ENCODE measurements at regions not wholly inside any gene's neighbourhood (a gene's known extent, or its start where the extent isn't known, plus 50 kb on each side); places are given as distances from the start of the nearest gene placed in this dataset.
"Not testable (repeated sequence)": the region's sequence is repeated elsewhere in the genome, so short reads cannot be mapped to it uniquely, and the experiment has no call there.

DNA sequence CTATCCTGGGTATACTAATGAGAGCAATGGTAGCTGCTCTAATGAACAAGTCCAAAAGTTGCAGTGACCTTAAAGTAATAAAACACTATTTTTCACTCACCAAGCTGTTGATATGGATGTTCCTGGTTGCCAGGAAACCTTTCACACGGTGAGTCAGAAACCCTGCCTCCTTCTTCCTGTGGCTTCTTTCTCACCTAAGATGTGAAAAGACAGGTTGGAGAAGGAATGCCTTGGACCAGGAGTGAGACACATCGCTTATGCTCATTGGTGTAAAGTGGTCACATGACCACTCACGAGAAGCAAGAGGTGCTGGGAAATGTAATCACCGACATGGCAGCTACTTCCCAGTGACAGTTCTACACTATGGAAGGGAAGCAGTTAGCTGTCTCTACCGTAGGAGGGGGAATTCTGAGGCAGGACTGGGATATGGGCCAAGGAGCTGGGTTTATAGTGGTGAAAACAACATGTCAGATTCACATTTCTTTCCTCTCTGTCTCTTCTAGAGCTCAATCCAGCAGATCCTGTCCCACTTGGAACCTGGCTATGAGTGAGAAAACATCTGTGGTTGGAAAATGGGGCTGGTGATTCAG is 320.4 kb upstream of the KLF4 start:
- no peak for DNase-seq

DNA sequence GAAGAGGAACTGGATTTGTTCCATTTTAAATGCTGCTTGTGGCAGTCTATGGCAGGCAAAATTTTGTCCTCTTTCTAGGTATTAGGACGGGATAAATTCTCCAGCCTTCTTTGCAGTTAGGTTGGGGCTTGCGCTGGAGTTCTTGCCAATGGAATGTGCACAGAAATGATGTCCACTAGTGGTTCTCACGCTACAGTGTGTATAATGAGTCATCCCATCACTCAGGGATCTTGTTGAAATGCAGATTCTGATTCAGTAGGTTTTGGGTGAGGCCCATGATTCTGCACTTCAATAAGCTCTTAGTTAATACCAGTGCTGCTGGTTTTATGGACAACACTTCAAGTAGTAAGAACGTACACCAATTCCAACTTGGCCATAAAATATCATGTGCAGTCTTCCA is 317.6 kb upstream of the KLF4 start:
- DNase-seq: no peak

GRCh38 chr9:107805201-107805600 is 315.6 kb upstream of the KLF4 start:
- no peak for DNase-seq

DNA sequence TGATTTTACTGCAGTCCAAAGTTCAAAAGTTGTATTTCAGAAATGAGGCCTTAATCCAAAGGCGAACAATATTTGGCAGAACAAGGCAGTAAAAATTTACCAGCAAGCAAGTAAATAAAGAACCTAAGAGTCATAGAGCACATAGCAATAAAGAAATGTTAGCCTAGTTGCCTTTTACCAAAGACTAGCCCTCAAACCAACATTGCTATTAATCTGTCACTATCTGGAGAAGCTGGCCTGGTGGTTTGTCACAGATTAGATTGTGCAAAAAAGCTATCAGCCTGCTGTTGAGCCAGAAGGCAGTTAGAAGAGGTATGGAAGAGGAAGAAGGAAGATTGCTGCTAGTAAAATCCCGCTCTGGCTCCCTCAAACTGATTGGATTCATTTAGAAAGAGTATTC is 304.7 kb upstream of the KLF4 start:
- DNase-seq: no peak

DNA sequence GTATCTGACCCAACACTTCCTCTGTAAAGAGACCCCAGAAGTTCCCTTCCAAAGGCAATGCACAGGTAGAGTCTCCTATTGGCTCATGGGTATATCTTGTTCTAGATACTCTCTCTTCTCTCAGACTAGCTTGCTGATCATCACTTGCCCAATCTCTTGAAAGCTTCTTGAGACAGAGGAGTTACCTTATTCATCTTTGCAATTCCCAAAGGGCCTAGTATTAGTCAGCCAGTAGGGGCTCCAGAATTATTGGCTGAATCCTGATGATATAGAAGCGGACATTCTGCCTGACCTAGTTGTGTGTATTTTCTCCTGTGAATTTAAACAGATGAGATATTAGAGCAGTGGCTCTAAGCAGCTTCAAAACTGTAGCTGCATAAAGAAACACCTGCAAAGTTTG is 304.0 kb upstream of the KLF4 start:
- DNase-seq: no peak

GRCh38 chr9:107792596-107792995 is 303.0 kb upstream of the KLF4 start:
- no peak for DNase-seq

DNA sequence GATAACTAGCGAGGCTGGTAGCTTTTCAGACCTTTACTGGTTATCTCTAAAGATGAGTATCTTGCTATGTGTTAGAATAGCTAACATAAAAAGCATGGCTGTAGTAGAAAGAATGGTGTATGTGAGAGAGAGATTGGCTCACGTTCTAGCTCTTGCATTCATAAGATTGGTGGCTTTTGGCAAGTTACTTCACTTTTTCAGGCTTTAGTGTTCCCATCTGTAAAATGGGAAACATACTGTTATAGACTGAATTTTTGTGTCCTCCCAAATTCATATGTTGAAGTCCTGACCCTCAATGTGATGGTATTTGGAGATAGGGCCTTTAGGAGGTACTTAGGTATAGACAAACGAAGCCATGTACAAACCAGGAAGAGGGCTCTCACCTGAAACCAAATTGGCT is 302.4 kb upstream of the KLF4 start:
- no peak for DNase-seq

- DNase-seq: no peak
Observed at GRCh38 chr9:107789001-107789700, 299.6 kb upstream of the KLF4 start.

- DNase-seq: no peak
Observed at GRCh38 chr9:107786561-107786960, 297.0 kb upstream of the KLF4 start.

GRCh38 chr9:107784235-107784958 is 294.8 kb upstream of the KLF4 start:
- DNase-seq: no peak

DNA sequence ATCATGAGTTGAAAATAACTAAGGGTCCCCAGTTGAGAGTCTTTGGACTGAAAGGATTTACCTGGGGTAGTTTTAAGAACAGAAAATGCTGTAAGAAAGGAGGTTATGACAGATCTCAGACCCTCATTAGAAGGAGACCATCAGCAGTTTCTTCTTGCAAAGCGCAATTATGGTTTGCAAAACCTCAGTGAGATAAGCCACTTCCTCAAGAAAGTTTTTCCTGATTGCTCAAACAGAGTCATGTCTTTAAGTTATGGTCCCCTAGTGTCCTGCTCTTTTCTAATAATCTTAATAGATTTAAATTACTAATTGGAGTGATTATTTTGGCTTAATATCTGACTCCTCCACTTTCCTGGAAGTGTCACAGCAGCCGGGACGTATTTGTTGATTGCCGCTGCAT is 293.2 kb upstream of the KLF4 start:
- DNase-seq: no peak

GRCh38 chr9:107782381-107782780 is 292.8 kb upstream of the KLF4 start:
- DNase-seq: no peak

DNA sequence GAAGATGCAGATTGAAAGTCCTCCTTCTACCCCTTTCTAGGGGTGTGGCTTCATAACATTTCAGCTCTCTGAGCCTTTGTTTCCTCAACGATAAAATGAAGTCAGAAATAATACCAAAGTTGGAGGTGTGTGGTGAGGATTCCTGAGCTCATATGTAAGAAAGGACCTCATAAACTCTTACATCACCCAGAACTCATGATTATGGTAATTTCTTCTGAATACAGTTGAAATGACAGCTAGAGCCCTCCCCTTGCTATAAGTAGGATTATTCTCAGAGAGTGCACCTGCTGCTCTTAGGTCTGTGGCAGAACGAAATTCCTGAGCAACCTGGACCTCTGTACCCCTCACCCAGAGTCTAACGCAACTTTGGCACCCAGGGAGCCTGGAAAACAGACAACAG is 291.4 kb upstream of the KLF4 start:
- DNase-seq: no peak

DNA sequence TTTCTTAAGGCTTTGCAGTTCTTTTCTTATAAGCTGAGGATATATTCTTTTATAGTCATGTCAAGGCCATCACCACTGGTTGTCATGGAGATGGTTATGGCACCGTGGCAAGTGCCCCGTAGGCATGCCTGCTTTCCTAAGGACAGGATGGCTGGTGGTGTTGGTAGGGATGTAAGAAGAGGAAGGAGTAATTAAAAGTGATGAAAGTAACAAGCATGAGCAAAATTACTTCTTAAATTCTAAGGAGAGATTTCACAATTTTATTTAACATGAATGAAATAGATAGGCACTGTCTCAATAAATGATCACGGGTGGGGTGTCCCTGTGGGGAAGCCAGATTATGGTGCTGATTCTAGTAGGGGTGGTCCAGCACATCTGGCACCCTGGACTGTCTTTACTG is 290.2 kb upstream of the KLF4 start:
- no peak for DNase-seq

DNA sequence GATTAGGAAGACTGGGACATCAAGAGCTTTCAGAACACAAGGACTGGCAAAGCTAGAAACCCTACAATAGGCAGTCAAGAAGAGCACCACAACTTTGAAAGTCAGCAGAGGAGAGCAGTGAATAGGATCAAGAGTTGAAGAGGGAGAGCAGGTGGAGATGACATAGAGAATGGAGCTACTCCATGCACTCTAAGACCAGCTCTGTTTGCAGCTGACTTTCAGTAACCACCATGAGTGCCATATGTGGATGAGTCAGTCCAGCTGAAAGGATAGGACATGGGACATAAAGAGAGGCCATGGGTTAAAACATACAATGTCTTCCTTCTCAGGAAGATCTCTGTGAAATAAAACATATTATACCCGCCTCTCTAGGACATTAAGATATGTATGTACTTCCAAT is 289.1 kb upstream of the KLF4 start:
- no peak for DNase-seq

DNA sequence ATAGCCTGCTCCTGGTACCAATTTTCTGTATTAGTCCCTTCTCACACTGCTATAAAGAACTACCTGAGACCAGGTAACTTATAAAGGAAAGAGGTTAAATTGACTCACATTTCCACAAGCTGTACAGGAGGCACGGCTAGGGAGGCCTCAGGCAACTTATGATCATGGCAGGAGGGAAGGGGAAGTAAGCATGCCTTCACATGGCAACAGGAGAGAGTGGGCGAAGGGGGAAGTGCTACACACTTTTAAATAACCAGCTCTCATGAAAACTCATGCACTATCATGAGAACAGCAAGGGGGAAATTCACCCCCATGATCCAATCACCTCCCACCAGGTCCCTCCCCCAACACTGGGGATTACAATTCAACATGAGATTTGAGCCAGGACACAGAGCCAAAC is 284.5 kb upstream of the KLF4 start:
- DNase-seq: not testable (repeated sequence)

GRCh38 chr9:107772988-107773387 is 283.4 kb upstream of the KLF4 start:
- DNase-seq: no peak

DNA sequence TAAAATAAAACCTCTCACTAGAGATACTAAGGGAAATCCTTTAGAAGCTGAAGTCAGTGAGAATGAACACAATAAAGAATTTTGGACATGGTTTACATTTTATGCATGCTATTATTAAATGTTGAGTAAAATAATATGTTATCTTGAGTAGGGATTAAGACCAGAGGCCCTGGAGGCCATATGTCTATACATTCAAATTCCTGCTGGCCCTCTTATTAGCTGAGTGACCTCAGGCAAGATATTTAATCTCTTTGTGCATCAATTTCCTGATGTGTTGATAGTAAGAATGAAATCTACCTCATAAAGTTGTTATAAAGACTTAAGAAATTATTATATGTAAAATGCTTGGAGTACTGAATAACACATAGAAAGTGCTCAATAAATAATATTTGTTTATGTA is 281.1 kb upstream of the KLF4 start:
- DNase-seq: no peak

- DNase-seq: no peak
Observed at GRCh38 chr9:107768224-107768623, 278.7 kb upstream of the KLF4 start.

DNA sequence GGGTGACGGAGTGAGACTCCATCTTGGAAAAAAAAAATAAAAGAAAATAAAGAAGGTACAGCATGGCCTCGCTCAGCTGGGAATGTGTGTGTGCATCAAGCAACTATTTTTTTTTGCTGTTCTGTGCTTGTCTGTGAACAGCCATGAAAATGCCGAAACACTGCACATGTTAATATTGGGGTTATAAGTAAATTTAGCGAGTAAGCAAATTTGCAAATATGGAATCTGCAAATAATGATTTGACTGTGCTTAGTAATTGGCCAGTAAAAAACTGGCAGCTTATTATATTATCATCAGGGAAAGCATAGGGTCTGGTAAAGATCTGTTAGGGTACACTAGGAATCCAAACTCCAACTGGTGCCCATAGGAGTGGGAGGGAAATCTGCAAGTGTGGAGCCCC is 278.1 kb upstream of the KLF4 start:
- no peak for DNase-seq

GRCh38 chr9:107763469-107763868 is 273.9 kb upstream of the KLF4 start:
- not testable (repeated sequence) for DNase-seq

DNA sequence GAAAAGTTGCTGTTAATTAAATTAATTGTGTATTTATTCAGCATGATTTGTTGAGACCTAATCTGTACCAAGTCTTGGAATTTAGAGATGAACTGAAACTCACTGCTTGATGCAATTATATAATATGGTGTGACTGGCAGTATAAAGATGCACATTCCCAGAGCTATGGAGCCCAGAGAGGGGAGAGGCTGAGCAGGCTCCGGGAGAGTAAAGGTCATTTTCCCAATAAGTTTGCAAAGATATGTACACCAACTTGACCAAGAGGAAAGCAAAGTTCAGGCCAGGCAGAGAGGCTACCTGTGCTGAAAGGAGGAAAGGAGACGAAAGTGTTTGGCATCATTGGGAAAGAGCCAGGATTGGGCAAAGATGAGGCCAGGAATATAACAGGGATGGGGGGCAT is 271.7 kb upstream of the KLF4 start:
- DNase-seq: no peak

GRCh38 chr9:107760469-107761242 is 271.1 kb upstream of the KLF4 start:
- DNase-seq: peak; percentile 22

DNA sequence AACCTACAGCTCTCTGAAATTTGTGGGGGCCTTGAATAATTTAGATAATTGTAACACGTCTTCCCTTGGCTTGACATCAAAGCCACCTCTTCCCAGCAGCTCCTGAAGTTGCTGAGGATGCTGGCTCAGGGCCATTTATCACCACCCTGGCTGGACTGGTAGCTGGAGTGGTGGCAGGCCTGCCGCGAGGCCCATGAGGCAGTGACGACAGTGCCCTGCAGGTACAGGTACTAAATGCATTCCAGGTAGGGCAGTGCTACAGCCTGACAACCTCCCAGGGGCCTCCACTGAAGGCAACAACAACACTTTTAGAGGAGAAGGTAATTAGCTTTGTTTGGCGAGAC is 270.2 kb upstream of the KLF4 start:
- DNase-seq: no peak

All from CD4-positive, alpha-beta T cell treated with Interleukin-21 for 1 hour (primary cell).